Endothelial cell (in vitro differentiated cells): ENCODE measurements at regions not wholly inside any gene's neighbourhood (a gene's known extent, or its start where the extent isn't known, plus 50 kb on each side); places are given as distances from the start of the nearest gene placed in this dataset.

Source experiments
- DNase-seq: peaks from one replicate; pipeline ENCODE4 v3.0.0; 2021; ENCODE audit warnings: low spot score
- H3K27ac Mint-ChIP-seq: one replicate; pipeline ENCODE4 v1.8.0; 2021; ENCODE audit warnings: mixed read lengths, inconsistent platforms; ENCODE audit not compliant: unreplicated experiment
- H3K27me3 Mint-ChIP-seq: one replicate; pipeline ENCODE4 v1.8.0; 2021; ENCODE audit warnings: mild to moderate bottlenecking, moderate library complexity, mixed read lengths, inconsistent platforms; ENCODE audit not compliant: unreplicated experiment
- H3K36me3 Mint-ChIP-seq: one replicate; pipeline ENCODE4 v1.8.0; 2021; ENCODE audit warnings: mild to moderate bottlenecking, low read depth, mixed read lengths, inconsistent platforms; ENCODE audit not compliant: unreplicated experiment
- H3K4me1 Mint-ChIP-seq: one replicate; pipeline ENCODE4 v1.8.0; 2021; ENCODE audit warnings: mild to moderate bottlenecking, mixed read lengths, inconsistent platforms; ENCODE audit not compliant: unreplicated experiment
- H3K4me3 Mint-ChIP-seq: one replicate; pipeline ENCODE4 v1.8.0; 2021; ENCODE audit warnings: mild to moderate bottlenecking, mixed read lengths, inconsistent platforms; ENCODE audit not compliant: unreplicated experiment
- H3K9me3 Mint-ChIP-seq: one replicate; pipeline ENCODE4 v1.8.0; 2021; ENCODE audit warnings: mixed read lengths, inconsistent platforms; ENCODE audit not compliant: unreplicated experiment
- CTCF ChIP-seq: fragments of 200-600 bp; sonication (generic); IDR thresholded peaks from one replicate; pipeline ENCODE4 v1.5.0; 2021; ENCODE audit warnings: antibody characterized with exemption; ENCODE audit not compliant: unreplicated experiment

- Mint-ChIP-seq H3K27ac (no peak overlapping the region), H3K27me3 (no peaks in the 10 kb centered on the region), H3K4me3 (no peak overlapping the region), H3K9me3 (no peaks in the 10 kb centered on the region), H3K36me3 (no peaks in the 10 kb centered on the region), H3K4me1 (peaks cover 15% of the 10 kb centered on the region)
- peak; percentile 52 for DNase-seq
- peak; percentile 80 for TF ChIP-seq CTCF
Measured at GRCh38 chr5:118611332-118611945, 376.9 kb downstream of the DTWD2 start.

- Mint-ChIP-seq H3K4me3 (no peak overlapping the region), H3K36me3 (no peaks in the 10 kb centered on the region), H3K4me1 (peaks cover 15% of the 10 kb centered on the region), H3K27ac (peak overlapping the region; percentile 85), H3K9me3 (no peaks in the 10 kb centered on the region), H3K27me3 (peaks cover 2% of the 10 kb centered on the region)
- no peak for TF ChIP-seq CTCF
- DNase-seq, result no peak
Measured at GRCh38 chr5:118606940-118607339, 381.4 kb downstream of the DTWD2 start.

GRCh38 chr5:118605761-118606160 is 382.6 kb downstream of the DTWD2 start:
- Mint-ChIP-seq H3K4me1 (peaks cover 15% of the 10 kb centered on the region), H3K9me3 (no peaks in the 10 kb centered on the region), H3K27ac (no peak overlapping the region), H3K27me3 (peaks cover 2% of the 10 kb centered on the region), H3K4me3 (no peak overlapping the region), H3K36me3 (no peaks in the 10 kb centered on the region)
- DNase-seq, result no peak
- TF ChIP-seq CTCF, result no peak

GRCh38 chr5:118604106-118604505 is 384.2 kb downstream of the DTWD2 start:
- H3K27me3 Mint-ChIP-seq, result peaks cover 2% of the 10 kb centered on the region
- H3K4me3 Mint-ChIP-seq, result no peak overlapping the region
- H3K27ac Mint-ChIP-seq, result no peak overlapping the region
- no peaks in the 10 kb centered on the region for H3K9me3 Mint-ChIP-seq
- H3K36me3 Mint-ChIP-seq, result no peaks in the 10 kb centered on the region
- DNase-seq, result no peak
- no peak for TF ChIP-seq CTCF
- H3K4me1 Mint-ChIP-seq, result peaks cover 10% of the 10 kb centered on the region

GRCh38 chr5:118603278-118603677 is 385.1 kb downstream of the DTWD2 start:
- no peak overlapping the region for H3K27ac Mint-ChIP-seq
- H3K9me3 Mint-ChIP-seq, result no peaks in the 10 kb centered on the region
- no peak overlapping the region for H3K4me3 Mint-ChIP-seq
- H3K36me3 Mint-ChIP-seq, result no peaks in the 10 kb centered on the region
- peaks cover 2% of the 10 kb centered on the region for H3K27me3 Mint-ChIP-seq
- peaks cover 10% of the 10 kb centered on the region for H3K4me1 Mint-ChIP-seq
- no peak for TF ChIP-seq CTCF
- no peak for DNase-seq
